ENCODE measurements at regions not wholly inside any gene's neighbourhood (a gene's known extent, or its start where the extent isn't known, plus 50 kb on each side); places are given as distances from the start of the nearest gene placed in this dataset.

DNA sequence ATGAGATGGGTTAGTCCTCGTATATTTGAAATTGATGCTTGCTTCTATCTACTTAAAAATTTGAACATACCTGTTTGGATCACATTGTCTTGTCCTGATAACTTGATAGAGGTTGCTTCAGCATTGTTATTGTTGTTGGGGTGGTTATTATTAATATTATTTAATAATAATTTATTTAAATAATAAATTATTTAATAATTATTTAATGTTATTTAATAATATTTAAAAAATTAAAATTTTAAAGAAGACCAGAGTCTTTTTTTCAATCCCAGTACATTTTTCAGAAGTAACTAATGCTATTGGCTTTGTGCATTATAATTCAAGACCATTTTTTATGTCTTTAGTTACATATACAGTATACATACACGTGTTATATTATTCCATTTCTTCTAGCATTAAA is 116.6 kb upstream of the DUSP22 start:
- TF ChIP-seq ZNF274 (IDR thresholded peaks at IDR 0.05; ENCODE audit: low read depth, low read length) (no peak), SUZ12 (IDR thresholded peaks at IDR 0.05; ENCODE audit: extremely low read depth, insufficient read depth, insufficient read length) (no peak)

Measured in NT2/D1 (cell line).